Retinal pigment epithelial cell (primary cell): ENCODE measurements at regions not wholly inside any gene's neighbourhood (a gene's known extent, or its start where the extent isn't known, plus 50 kb on each side); places are given as distances from the start of the nearest gene placed in this dataset.

Experiments used
- DNase-seq: peaks from one replicate; pipeline ENCODE4 v3.0.0-alpha.2; 2010; ENCODE audit warnings: low read depth
- H3K4me3 ChIP-seq: 2 replicates; pipeline ENCODE4 v1.5.1; 2011; ENCODE audit warnings: mild to moderate bottlenecking, low read length, control low read depth, moderate library complexity
- TF ChIP-seq, protein P1 (sequence below): conservative IDR thresholded peaks from 2 replicates; pipeline ENCODE4 v1.5.1; 2011; ENCODE audit warnings: low read depth, low read length, control low read depth, inconsistent platforms

GRCh38 chr5:161096581-161096980, 244.6 kb upstream of the ATP10B start:
- TF ChIP-seq, protein P1, sequence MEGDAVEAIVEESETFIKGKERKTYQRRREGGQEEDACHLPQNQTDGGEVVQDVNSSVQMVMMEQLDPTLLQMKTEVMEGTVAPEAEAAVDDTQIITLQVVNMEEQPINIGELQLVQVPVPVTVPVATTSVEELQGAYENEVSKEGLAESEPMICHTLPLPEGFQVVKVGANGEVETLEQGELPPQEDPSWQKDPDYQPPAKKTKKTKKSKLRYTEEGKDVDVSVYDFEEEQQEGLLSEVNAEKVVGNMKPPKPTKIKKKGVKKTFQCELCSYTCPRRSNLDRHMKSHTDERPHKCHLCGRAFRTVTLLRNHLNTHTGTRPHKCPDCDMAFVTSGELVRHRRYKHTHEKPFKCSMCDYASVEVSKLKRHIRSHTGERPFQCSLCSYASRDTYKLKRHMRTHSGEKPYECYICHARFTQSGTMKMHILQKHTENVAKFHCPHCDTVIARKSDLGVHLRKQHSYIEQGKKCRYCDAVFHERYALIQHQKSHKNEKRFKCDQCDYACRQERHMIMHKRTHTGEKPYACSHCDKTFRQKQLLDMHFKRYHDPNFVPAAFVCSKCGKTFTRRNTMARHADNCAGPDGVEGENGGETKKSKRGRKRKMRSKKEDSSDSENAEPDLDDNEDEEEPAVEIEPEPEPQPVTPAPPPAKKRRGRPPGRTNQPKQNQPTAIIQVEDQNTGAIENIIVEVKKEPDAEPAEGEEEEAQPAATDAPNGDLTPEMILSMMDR: no peak
- no peak for DNase-seq
- no peak overlapping the region for H3K4me3 ChIP-seq

DNA sequence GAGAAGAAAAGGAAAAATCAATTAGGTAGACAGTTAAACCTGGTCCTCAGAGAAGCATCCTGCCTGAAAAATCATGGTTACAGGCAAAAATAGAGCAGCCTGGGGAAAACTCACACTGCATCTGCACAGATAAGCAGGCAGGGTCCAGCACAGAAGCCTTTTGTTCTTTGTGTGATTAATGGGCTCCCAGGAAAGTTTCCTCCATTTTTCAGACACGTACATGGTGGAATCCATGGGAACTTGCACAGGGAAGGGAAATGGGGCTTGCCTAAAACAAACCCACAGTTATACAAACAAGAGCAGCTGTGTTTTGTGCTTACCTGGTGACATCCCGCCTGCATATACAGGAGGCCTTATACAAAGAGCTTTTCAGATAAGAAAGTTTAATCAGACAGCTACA, 243.9 kb upstream of the ATP10B start:
- no peak for DNase-seq
- H3K4me3 ChIP-seq: no peak overlapping the region
- TF ChIP-seq, protein P1: no peak

- no peak overlapping the region for H3K4me3 ChIP-seq
- TF ChIP-seq, protein P1: no peak
- DNase-seq: no peak
Observed at GRCh38 chr5:161094411-161094810, 242.4 kb upstream of the ATP10B start.

DNA sequence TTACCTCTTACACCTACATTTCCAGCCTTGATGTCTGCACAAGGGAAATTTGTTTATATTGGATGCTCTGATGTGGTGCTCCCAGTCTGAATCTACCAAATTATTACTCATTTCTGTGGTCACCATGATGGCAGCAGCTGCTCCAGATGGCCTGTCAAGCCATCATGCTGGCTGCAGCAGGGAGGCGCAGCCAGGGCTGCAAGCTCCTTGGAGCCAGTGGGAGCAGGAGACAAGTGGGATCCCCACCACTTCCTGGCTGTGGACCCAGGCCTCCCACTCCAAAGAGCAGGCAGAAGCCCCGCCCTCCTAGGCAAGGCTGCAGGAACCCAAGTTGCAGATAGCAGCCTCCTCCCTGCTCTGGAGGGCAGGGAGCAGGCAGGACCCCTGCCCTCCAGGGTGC, 241.1 kb upstream of the ATP10B start:
- DNase-seq: no peak
- H3K4me3 ChIP-seq: no peak overlapping the region
- TF ChIP-seq, protein P1: no peak

DNA sequence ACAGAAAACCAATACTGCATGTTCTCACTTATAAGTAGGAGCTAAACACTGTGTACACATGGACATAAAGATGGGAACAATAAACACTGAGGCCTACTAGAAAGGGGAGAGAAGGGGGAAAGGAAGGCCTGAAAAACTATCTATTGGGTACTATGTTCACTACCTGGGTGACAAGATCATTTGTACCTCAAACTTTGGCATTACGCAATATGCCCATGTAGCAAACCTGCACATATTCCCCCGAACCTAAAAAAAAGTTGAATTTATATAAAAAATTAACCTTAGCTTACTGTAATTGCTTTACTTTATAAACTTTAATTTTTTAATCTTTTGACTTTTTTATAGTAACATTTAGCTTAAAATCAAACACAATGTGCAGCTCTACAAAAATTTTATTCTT, 237.6 kb upstream of the ATP10B start:
- TF ChIP-seq, protein P1: no peak
- no peak overlapping the region for H3K4me3 ChIP-seq
- DNase-seq: no peak

DNA sequence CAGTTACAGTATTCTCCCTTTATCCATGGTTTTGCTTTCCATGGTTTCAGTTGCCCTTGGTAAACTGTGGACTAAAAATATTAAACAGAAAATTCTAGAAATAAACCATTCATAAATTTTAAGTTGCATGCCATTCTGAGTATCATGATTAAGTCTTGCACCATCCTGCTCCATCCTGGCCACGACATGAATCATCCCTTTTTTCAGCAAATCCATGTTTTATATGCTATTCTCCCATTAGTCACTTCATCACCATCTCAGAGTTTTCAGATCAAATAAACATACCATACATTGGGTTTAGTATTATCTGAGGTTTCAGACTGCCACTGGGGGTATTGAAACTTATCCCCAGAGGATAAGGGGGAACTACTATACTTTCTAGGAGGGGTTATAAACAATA, 234.4 kb upstream of the ATP10B start:
- H3K4me3 ChIP-seq: no peak overlapping the region
- no peak for DNase-seq
- TF ChIP-seq, protein P1: no peak

- TF ChIP-seq, protein P1: no peak
- DNase-seq: no peak
- H3K4me3 ChIP-seq: no peak overlapping the region
Observed at GRCh38 chr5:161085056-161085455, 233.0 kb upstream of the ATP10B start.
